ENCODE measurements at regions not wholly inside any gene's neighbourhood (a gene's known extent, or its start where the extent isn't known, plus 50 kb on each side); places are given as distances from the start of the nearest gene placed in this dataset.
A peak's percentile ranks its signal among the peaks of the same experiment; 100 is the strongest.

DNA sequence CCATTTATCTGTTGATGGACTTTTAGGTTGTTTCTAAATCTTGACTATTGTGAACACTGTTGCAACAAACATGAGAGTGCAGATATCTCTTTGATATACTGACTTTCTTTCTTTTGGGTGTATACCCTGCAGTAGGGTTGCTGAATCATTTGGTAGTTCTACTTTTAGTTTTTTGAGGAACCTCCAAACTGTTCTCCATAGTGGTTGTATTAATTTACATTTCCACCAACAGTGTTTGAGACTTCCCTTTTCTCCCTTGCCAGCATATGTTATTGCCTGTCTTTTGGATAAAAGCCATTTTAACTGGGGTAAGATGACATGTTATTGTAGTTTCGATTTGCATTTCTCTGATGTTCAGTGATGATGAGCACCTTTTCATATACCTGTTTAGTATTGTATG is 330.0 kb downstream of the DDX10 start:
- DNase-seq: no peak

DNA sequence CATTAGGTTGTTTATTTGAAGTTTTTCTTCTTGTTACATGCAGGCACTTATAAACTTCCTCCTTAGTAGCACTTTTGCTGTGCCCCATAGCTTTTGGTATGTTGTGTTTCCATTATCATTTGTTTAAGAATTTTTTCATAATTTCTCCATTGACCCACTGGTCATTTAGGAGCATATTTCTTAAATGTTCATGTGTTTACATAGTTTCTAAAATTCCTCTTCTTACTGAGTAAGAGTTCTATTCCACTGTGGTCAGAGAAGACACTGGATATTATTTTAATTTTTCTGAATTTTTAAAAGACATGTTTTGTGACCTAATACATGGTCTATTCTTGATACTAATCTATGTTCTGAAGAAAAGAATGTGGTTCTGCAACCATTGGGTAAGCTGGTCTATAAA is 333.0 kb downstream of the DDX10 start:
- no peak for DNase-seq

DNA sequence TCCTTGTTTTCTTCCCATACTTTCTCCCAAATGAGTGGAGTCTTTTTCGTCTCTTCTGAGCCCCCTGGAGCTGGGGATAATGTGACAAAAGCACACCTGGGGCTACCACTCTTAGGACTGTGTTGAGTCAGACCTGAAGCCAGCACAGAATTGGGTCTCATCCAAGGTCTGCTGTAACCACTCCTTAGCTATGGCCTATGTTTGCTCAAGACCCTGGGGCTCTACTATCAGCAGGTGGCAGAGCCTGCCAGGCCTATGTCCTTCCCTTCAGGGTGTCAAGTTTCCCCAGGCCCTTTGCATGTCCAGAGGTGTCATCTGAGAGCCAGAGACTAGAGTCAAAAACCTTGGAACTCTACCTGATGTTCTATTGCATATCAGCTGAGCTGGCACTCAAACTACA is 335.7 kb downstream of the DDX10 start:
- DNase-seq: peak; percentile 19

DNA sequence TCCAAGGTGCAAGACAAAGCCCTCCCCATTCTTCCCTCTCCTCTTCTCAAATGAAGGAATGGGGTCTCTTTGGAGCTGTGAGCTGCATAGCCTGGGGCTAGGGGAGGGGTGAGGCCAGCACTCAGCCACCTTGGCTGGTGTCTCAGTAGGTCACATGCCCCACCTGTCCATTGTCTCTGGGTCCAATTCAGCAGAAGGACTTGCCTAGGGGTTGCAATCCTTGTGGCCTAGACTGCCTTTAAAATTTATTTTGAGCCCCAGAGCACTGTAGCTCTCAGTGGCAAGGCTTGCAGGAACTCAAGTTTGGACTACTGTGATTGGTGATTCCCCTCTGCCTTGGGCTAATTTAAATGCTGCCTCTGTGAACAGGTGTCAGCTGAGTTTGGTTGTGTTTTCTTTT is 336.7 kb downstream of the DDX10 start:
- DNase-seq: no peak

DNA sequence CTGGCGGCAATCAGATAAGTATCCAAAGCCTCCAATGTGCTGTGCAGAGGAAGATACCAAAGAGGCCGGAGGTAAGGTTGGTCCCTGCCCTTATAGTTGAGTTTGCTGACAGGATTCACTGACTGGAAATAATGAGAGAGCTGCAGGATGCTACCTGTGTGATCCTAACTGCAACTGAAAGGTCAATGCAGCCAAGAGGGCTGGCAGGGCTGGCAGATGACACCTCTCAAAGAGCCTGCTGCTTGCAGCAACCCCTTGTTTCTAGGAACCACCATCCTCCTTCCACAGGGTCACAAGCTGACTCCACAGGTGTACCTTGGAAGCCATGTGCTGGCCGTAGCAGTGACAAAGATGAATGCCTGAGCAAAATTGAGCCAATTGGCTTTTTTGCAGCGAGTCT is 348.1 kb downstream of the DDX10 start:
- DNase-seq: no peak

DNA sequence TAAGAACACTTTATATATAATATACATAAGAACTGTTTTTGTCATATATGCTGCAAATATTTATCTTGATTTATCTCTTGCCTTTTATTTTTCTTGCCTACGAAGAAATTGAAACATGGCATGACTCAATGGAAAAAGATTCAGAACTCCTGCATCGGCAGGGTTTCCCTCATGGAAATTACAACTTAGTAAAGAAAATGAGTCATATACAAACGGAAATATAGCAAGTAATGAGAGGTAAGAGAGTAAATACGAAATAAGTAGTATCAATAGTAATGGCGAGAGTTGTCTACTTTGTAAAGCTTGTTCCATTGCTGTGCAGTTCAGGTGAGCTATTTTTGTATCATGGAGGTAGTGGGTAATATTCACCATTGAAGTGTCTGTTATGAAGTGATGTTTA is 350.4 kb downstream of the DDX10 start:
- no peak for DNase-seq

DNA sequence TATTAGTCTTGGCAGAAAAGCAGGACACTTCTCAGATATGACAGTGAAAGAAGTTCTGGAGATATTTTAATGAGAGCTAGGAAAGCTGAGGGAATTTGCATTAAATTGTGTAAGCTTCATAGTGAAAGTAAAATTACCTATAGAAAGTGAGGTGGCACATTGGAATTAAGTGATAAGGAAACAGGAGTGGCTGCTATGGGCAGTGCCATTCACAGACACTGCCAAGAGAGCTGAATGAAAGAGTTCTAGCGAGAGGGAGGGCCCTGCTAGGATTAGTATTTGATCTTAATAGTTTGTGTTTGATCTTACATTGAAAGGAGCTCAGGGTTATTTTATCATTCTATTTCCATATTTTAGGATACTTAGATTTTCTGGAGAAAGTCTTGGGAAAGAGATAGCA is 351.9 kb downstream of the DDX10 start:
- DNase-seq: no peak

DNA sequence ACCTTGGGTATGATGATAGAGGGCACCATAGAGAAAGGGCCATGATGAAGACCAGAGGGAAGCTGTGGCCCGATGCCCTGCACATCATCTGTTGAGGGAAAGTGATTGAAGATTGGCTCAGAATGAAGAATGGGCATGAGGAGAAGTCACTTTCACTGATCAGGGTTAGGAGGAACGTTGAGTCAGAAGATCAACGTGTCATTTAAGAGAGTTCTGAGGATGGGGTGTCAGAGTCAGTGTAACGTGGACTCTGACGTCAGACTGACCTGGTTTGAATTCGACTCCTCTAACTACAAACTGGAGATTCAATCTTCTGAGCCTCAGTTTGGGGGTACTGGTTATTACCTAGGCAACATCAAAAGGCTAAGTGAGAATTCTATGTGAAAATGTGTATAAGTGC is 352.6 kb downstream of the DDX10 start:
- DNase-seq: no peak

DNA sequence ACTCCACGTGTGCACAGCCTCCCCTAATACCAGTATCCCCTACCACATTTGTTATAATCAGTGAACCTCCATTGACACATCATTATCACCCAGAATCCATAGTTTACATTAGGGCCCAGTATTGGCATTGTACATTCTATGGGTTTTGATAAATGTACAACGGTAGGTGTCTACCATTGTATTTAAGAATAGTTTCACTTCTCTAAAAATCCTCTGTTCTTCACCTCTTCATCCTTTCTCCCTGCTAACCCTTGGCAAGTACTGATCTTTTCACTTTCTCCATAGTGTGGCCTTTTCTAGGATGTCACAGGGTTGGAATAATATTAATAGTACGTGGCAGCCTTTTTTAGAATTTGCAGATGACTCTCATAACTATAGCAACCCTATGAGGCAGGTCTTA is 353.8 kb downstream of the DDX10 start:
- DNase-seq: no peak

DNA sequence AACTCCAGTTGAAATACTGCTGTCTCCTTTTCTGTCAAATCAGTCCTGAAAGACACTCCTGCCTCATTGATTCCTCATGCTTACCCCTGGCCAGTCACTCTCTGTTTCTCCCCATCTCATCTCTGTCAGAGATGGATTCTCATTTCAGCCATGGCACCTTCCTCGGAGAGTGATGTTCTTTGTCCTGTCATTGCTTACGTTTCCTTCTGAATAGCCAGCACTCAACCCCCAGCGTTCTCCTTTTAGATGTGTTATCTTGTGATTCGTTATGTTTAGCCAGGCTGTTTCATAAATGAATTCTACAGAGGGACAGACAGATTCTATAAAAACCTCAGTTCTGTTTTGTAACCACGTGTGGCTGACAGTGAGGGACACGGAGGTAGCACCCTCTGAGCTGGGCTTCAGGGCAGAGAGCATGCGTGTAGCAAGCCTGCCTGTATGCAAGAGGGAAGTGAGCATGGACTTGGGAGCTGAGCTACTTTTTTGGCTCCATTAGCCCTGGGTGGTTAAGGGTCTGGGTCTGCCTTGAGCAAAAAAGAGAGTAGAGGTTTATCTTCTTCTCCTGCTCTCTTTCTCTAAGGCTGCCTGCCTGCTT is 354.6 kb downstream of the DDX10 start:
- DNase-seq: no peak

DNA sequence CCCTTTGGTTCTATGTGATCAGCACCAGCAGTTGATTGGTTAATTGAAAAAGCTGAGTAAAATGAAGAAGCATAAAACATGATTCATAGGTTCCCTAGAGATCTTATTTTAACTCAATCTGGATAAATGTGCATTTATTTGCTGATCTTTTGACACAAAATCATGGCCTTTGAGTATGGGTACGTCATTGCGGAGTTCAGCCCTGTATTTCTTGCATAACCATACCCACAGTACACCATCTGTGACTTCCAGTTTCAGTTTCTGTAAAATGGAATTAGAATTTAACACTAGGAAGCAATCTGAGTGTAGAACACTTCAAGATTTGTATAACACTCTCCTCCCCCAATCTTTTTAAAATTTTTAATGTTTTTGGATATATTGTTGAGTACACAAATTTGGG is 358.2 kb downstream of the DDX10 start:
- DNase-seq: no peak

DNA sequence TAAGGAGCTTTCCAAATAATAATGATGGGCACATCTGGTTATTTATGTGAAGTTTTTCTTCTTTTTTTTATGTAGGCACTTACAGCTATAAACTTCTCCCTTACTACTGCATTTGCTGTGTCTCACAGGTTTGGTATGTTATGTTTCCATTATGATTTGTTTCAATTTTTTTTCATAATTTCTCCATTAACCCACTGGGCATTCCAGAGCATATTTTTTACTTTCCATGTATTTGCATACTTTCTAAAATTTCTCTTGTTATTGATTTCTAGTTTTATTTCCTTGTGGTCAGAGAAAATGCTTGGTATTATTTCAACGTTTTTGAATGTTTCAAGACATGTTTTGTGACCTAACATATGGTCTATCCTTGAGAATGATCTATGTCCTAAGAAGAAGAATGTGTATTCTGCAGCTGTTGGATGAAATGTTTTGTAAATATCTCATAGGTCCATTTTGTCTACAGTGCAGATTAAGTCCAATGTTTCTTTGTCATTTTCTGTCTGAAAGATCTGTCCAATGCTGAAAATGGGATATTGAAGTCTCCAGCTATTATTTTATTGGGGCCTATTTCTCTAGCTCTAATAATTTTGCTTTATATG is 362.1 kb downstream of the DDX10 start:
- DNase-seq: no peak

DNA sequence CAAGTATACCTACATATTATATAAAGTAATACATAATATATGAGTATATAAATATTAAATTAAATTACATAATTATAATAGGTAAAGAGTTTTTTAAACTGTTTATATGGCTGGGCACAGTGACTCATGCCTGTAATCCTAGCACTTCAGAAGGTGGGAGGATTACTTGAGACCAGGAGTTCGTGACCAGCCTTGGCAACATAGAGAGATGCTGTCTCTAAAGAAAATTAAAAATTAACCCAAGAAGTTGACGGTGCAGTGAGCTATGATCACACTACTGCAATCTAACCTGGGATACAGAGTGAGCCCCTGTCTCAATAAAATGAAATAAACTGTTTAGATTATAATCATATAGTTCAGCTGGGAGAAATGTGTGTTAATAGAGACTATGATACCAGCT is 363.0 kb downstream of the DDX10 start:
- no peak for DNase-seq

DNA sequence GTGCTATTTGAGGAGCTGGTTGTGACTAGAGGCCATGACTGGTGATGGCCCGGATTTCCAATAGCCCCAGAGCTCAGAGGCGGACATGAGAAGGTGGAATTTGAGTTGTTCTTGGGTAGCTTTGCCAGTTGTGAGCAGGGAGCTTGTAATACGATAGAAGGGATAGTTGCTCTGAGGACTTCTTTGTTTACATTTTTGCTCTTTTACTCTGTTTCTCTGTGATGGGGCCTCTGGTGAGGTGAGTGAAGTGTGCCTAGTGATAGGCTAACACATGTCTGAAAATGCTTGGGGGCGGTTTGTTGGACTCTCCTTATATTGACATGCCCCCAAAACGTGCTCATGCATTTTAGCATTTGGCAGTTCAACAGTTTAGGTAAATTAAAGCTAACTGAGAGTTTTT is 365.1 kb downstream of the DDX10 start:
- no peak for DNase-seq

DNA sequence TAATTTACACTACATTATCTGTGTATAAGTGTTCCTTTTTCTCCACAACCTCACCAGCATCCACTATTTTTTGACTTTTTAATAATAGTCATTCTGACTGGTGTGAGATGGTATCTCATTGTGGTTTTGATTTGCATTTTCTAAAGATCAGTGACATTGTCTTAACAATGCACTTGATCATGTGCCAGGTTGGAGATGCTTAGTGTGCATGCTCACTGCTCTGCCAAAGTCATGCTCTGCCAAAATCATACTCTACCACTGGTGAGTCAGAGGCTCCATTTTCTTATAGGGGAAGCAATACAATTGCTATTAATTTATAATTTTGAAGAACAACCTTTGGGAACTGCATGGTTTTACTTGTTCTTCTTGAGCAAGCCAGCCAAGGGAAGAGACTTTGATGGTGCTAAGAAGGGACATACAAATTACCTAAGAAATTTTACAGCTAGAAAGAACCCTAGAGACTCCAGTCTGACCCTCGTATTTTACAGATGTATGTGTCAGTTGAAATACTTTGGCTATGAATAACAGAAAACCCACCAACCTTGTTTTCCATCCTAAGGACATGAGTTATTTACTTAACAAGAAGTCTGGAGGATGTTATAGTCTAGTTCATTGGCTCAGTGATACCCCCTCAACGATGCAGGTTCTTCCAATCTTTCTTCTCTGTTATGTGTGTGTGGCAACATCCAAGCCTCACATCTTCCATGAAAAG is 368.9 kb downstream of the DDX10 start:
- DNase-seq: no peak

DNA sequence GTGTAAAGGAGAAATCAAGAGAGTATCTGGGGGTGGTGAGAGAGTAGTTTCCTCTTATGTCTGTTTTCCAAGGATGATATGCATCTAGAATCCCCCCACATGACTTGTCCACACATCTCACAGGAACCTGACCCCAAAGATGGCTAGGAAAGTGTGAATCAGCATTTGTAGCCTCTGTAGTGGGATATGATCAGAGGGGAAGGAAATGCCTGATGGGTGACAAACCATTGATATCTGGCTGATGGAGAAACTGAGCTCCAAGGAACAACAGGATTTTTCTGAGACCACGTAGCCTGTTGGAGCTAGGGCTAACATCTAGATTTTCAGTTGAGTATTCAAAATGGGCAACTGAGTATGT is 369.4 kb downstream of the DDX10 start:
- DNase-seq: no peak

DNA sequence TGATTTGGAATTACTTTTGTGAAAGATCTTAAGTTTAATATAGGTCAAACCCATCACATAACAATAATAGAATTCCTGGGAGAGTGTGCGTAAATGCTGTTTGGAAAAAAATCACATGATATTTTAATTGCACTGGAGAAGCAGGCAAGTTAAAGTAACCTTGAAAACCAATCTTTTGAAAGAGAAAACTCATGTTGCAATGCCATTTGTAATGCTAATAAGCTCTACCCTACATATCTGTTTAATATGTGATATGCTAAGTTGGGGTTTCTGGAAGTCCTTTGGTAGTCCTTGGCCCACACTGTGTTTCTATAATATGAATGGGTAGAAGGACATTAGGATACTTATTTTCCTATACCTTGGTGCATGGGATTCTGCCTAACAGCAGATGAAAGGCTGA is 370.4 kb downstream of the DDX10 start:
- no peak for DNase-seq

DNA sequence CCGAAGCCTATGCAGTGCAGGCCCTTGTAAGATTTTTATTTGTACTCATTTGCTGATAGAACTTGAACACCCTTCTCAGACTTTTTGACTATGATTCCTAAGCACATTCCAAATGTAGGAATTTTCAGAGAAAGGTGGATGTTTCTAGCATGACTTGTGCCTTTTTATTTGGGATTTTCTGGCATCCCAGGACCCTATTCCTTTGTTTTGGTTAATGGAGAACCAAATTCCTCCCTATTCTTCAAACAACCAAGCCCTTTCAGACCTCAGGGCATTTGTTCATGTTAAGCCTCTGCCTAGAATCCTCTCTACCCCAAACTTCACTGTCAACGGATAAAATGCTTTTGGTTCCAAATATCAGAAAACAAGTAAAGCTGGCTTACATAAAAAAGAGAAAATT is 371.1 kb downstream of the DDX10 start:
- DNase-seq: no peak

DNA sequence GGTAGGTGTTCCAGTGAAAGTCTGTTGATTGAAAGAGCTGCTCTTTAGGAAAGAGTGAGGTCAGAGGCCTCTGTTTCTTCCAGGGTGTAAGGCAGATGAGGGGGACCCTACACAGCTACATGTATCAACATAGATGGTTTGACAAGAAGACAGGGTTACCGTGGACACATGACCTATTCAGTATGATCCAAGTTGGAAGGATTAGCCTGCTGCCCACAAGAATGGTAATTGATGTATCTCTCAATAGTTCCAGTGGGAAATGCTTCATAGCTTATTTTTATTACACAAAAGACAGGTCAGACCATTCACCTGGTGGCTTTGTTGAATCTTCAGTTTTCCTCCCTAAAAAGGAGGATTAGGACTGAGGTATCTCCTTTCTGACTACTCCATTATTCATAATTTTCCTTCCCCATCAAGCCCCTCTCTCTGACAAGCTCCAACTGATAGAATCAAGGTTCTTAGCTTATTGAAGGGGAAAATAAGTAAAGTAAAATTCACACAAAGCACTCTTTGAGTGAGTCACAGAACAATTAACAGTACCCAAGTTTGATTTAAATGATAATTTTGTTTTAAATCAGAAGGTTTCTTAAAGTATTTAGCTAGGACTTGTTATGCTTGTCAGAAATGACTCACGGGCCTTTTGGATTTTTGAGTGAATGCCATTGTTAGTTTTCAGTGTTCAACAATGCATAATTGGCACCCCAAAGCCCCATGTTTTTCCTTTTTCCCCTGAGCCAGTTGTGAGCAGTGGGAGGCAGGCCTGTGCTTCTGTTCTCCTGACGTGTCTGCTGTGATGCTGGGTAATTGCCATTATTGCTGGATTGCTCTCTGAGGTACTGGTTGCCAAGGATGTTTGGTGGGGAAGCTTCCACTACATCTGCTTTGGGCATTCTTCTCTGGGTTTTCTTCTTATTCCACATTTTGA is 373.2 kb downstream of the DDX10 start:
- no peak for DNase-seq

DNA sequence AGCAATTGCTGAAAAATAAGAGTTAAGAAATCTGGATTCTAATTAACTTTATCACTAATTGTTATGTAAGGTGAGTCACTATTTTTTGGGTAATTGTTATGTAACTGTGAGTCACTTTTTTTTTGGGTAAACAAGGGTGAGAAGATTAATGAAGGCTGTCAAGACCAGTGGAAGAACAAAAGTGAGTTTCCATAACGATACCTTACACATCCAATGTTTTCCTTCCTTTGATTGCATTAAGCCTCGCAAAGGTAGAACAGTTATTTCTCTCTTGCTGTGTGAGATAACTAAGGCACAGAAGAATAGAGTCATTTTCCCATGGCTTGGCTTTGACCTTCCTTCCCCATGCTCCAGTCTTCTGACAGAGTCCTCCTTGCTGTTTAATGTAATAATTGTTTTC is 374.7 kb downstream of the DDX10 start:
- no peak for DNase-seq

DNA sequence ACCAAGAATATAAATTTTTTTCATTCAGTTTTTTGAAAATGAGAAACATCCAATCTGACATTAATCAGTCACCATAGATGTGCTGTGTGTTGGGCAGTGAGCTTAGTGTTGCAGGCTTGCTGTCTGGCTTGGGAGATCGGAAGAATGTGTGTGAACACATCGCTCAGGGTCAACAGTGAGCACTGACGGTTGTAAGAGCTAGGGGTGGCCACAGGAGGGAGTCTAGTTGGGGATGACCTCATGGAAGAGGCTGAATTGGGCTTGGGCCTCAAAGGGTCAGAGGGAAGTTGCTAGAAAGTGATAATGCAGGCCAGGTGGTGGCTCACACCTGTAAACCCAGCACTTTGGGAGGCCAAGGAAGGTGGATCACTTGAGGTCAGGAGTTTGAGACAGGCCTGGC is 375.4 kb downstream of the DDX10 start:
- DNase-seq: no peak

DNA sequence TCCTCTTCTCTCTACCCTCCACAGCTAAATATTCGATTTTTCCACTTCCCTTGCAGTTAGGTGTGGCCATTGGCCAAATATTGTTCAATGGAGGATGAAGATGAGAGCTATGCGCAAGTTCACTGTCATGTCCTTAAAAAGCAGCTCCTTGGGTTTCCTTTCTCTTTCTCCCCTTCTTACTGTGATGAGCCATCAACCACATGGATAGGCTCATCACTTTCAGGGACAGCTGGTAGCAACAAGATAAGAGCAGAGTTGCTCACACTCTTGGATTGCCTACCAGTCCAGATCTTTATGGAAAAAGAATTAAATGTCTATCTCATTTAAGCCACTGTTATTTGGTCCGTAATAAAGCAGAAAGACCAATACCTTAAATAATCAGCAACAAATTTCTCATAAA is 377.0 kb downstream of the DDX10 start:
- no peak for DNase-seq

DNA sequence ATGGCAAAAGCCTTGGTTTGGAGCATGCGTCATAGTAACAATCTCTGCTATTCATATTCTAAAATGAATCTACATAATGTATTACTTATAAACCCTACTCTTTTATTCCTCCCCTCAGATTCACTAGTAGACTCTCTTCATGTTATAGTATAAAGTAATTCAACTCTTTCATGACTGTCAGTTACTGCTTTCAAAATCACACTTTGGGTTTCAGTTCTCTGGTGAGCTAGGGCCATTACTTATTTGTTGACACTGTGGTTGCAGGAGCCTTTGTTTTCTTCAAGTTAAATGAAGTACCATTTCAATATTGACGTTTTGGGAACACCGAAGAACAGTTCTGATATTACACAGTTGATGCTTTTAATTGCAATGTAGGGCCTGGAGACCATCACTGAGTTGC is 378.4 kb downstream of the DDX10 start:
- no peak for DNase-seq

All from NCI-H345 (cell line).